ENCODE measurements at regions not wholly inside any gene's neighbourhood (a gene's known extent, or its start where the extent isn't known, plus 50 kb on each side); places are given as distances from the start of the nearest gene placed in this dataset.

- no peak for TF ChIP-seq EZH2 (IDR thresholded peaks at IDR 0.05; ENCODE audit: borderline replicate concordance)
- TF ChIP-seq, protein P1, sequence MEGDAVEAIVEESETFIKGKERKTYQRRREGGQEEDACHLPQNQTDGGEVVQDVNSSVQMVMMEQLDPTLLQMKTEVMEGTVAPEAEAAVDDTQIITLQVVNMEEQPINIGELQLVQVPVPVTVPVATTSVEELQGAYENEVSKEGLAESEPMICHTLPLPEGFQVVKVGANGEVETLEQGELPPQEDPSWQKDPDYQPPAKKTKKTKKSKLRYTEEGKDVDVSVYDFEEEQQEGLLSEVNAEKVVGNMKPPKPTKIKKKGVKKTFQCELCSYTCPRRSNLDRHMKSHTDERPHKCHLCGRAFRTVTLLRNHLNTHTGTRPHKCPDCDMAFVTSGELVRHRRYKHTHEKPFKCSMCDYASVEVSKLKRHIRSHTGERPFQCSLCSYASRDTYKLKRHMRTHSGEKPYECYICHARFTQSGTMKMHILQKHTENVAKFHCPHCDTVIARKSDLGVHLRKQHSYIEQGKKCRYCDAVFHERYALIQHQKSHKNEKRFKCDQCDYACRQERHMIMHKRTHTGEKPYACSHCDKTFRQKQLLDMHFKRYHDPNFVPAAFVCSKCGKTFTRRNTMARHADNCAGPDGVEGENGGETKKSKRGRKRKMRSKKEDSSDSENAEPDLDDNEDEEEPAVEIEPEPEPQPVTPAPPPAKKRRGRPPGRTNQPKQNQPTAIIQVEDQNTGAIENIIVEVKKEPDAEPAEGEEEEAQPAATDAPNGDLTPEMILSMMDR (IDR thresholded peaks at IDR 0.05; ENCODE audit: poor library complexity): no peak
Observed at GRCh38 chr12:89208661-89209096, 143.6 kb downstream of the DUSP6 start.

Data from hepatocyte (in vitro differentiated cells).